MCF 10A (cell line): ENCODE measurements at regions not wholly inside any gene's neighbourhood (a gene's known extent, or its start where the extent isn't known, plus 50 kb on each side); places are given as distances from the start of the nearest gene placed in this dataset.

ENCODE experiments used
- BruUV-seq: library from RNA; stranded (reverse); fragments of 400-500 nt; replicated peaks from 2 replicates; lab custom pipeline; 2021; lab: Mats Ljungman, UMichigan
- CTCF ChIA-PET: fragments of 300-600 bp; sonication (Branson Sonifier 250); formaldehyde crosslinking; extraction: SDS; loops from one replicate; lab custom pipeline; 2021; ENCODE audit warnings: antibody characterized with exemption, inconsistent platforms; lab: Yijun Ruan, JAX
- POLR2A ChIA-PET: fragments of 300-600, 350-650 bp; sonication (Branson Sonifier 250); formaldehyde crosslinking; extraction: SDS; loops from one replicate; lab custom pipeline; 2020; ENCODE audit warnings: antibody characterized with exemption, inconsistent platforms; lab: Yijun Ruan, JAX
- DNase-seq: peaks from one replicate; pipeline ENCODE4 v3.0.0-alpha.2; 2018; ENCODE audit not compliant: unreplicated experiment
- H3K27ac Mint-ChIP-seq: one replicate; pipeline ENCODE4 v1.8.0; 2022; ENCODE audit warnings: mild to moderate bottlenecking, low read depth, mixed read lengths; ENCODE audit not compliant: unreplicated experiment
- H3K27me3 Mint-ChIP-seq: one replicate; pipeline ENCODE4 v1.8.0; 2022; ENCODE audit warnings: mixed read lengths; ENCODE audit not compliant: insufficient read depth, unreplicated experiment
- H3K36me3 Mint-ChIP-seq: one replicate; pipeline ENCODE4 v1.8.0; 2022; ENCODE audit warnings: mild to moderate bottlenecking, moderate library complexity, mixed read lengths; ENCODE audit not compliant: insufficient read depth, unreplicated experiment
- H3K4me1 Mint-ChIP-seq: one replicate; pipeline ENCODE4 v1.8.0; 2022; ENCODE audit warnings: mixed read lengths; ENCODE audit not compliant: insufficient read depth, unreplicated experiment
- H3K4me3 Mint-ChIP-seq: one replicate; pipeline ENCODE4 v1.8.0; 2022; ENCODE audit warnings: mild to moderate bottlenecking, moderate library complexity, mixed read lengths; ENCODE audit not compliant: unreplicated experiment
- H3K9me3 Mint-ChIP-seq: one replicate; pipeline ENCODE4 v1.8.0; 2022; ENCODE audit warnings: mixed read lengths; ENCODE audit not compliant: unreplicated experiment
- intact Hi-C: fragments of 100-400 bp; cut with micrococcal nuclease; formaldehyde crosslinking; loops from 2 replicates; pipeline ENCODE4 v1.14.1; 2022
- TF ChIP-seq, protein P1 (sequence below): fragments of 200-600 bp; IDR thresholded peaks from one replicate; pipeline ENCODE4 v1.8.0; 2022; ENCODE audit warnings: antibody characterized with exemption, mild to moderate bottlenecking; ENCODE audit not compliant: unreplicated experiment

DNA sequence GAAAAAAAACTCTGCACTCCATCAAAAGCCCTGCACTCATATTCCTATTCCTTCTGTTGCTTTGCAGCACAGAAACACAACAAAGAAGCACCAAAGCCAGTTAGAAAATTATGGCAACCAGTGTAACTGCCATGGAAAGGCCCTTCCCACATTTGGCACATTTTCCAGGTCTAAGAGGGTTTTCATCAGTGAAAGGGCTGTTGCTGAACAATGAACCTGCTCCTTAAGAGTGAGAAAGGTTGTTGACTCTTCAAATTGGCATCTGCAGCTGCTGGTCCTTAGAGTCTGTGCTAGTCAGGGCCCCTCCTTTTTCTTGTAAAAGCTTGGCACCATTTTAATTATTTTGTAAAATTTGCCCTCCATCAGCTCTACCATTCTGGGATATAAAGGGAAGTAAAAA lies 378.7 kb upstream of the KITLG start:
- no peak overlapping the region for H3K27ac Mint-ChIP-seq
- intact Hi-C loops, result no loop called here
- TF ChIP-seq, protein P1, sequence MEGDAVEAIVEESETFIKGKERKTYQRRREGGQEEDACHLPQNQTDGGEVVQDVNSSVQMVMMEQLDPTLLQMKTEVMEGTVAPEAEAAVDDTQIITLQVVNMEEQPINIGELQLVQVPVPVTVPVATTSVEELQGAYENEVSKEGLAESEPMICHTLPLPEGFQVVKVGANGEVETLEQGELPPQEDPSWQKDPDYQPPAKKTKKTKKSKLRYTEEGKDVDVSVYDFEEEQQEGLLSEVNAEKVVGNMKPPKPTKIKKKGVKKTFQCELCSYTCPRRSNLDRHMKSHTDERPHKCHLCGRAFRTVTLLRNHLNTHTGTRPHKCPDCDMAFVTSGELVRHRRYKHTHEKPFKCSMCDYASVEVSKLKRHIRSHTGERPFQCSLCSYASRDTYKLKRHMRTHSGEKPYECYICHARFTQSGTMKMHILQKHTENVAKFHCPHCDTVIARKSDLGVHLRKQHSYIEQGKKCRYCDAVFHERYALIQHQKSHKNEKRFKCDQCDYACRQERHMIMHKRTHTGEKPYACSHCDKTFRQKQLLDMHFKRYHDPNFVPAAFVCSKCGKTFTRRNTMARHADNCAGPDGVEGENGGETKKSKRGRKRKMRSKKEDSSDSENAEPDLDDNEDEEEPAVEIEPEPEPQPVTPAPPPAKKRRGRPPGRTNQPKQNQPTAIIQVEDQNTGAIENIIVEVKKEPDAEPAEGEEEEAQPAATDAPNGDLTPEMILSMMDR, result no peak
- no peaks in the 10 kb centered on the region for H3K36me3 Mint-ChIP-seq
- POLR2A ChIA-PET, result no interaction called here
- H3K9me3 Mint-ChIP-seq, result no peaks in the 10 kb centered on the region
- DNase-seq, result no peak
- peaks cover 5% of the 10 kb centered on the region for H3K4me1 Mint-ChIP-seq
- no peaks in the 10 kb centered on the region for H3K27me3 Mint-ChIP-seq
- BruUV-seq, result no TSS peak
- CTCF ChIA-PET, result no interaction called here
- no peak overlapping the region for H3K4me3 Mint-ChIP-seq

DNA sequence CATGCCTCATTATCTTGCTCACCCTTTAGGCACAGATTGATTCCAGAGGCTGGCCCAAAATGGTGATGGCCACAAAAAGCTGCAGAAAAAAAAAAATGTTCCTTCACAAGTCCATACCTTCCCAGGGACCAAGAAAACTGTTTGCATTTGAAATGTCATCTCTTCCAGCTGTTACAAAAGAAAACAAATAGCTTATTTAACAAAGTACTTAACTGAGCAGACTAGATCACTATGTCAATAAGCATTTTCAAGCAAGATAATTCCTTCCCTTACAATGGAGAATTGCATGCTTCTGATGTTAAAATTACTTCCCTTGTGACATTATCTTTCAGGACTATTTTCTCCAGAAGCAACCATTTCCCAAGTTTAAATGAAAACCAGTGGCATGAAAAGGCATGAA lies 377.9 kb upstream of the KITLG start:
- intact Hi-C loops, result no loop called here

DNA sequence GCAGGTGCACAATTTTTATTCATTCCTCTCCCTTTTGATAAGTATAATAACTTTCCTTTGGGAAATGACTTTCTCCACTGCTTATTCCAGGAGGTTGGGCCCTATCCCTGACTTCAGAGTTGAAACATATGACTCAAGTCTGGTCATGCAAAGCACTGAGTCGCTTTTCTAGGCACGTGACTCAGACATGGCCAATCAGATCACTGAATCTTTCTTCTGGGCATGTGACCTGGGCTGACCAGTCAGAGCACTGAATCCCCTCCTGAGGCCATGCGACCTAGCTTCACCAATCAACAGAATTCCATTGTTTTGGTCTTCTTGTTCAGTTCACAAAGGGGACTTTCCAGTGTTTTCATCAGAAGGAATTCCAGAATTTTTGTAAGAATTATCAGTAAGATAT lies 377.1 kb upstream of the KITLG start:
- no peaks in the 10 kb centered on the region for H3K27me3 Mint-ChIP-seq
- POLR2A ChIA-PET, result no interaction called here
- H3K36me3 Mint-ChIP-seq, result no peaks in the 10 kb centered on the region
- no peak overlapping the region for H3K27ac Mint-ChIP-seq
- TF ChIP-seq, protein P1, result no peak
- BruUV-seq, result no TSS peak
- intact Hi-C loops, result no loop called here
- no peaks in the 10 kb centered on the region for H3K9me3 Mint-ChIP-seq
- CTCF ChIA-PET, result interaction anchor here (0.8 kb wide), 1 partner anchor 378 kb away, joined by 3 read pairs; no protein-coding TSS in a partner anchor
- peaks cover 9% of the 10 kb centered on the region for H3K4me1 Mint-ChIP-seq
- no peak for DNase-seq
- no peak overlapping the region for H3K4me3 Mint-ChIP-seq

More for the DNA sequence above, 377.9 kb upstream of the KITLG start:
- no peak for DNase-seq
- POLR2A ChIA-PET, result interaction anchor here (0.7 kb wide), 1 partner anchor 1370 kb away, joined by 5 read pairs; no protein-coding TSS in a partner anchor
- Mint-ChIP-seq H3K4me3 (no peak overlapping the region), H3K27ac (no peak overlapping the region), H3K4me1 (peaks cover 5% of the 10 kb centered on the region), H3K27me3 (no peaks in the 10 kb centered on the region), H3K36me3 (no peaks in the 10 kb centered on the region), H3K9me3 (no peaks in the 10 kb centered on the region)
- CTCF ChIA-PET, result no interaction called here
- TF ChIP-seq, protein P1, result no peak
- BruUV-seq, result no TSS peak

DNA sequence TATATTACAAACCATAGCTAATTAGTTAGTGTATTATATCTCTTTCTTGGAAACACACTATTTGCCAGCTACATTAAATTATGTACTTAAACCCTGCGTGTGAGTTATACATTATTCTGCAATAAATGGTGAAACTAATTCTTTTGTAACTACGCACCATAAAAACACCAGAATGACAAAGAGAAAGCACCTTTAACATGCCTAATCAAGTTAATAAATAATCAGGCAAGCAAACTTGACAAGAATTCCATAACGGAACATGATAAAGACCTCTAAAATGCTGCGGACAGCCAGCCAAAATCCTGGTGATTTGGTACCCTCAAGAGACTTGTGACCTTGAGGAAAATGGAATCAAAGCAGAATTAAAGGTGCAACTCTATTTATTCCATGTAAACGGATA lies 375.3 kb upstream of the KITLG start:
- no peaks in the 10 kb centered on the region for H3K36me3 Mint-ChIP-seq
- CTCF ChIA-PET, result no interaction called here
- no peaks in the 10 kb centered on the region for H3K27me3 Mint-ChIP-seq
- H3K4me3 Mint-ChIP-seq, result no peak overlapping the region
- H3K9me3 Mint-ChIP-seq, result no peaks in the 10 kb centered on the region
- peaks cover 10% of the 10 kb centered on the region for H3K4me1 Mint-ChIP-seq
- BruUV-seq, result no TSS peak
- POLR2A ChIA-PET, result no interaction called here
- DNase-seq, result no peak
- TF ChIP-seq, protein P1, result no peak
- intact Hi-C loops, result no loop called here
- no peak overlapping the region for H3K27ac Mint-ChIP-seq
